HG03066 (cell line): ENCODE measurements at regions not wholly inside any gene's neighbourhood (a gene's known extent, or its start where the extent isn't known, plus 50 kb on each side); places are given as distances from the start of the nearest gene placed in this dataset.

ENCODE experiments used
- ATAC-seq: cut with Tn5 transposase; IDR thresholded peaks from one replicate; pipeline ENCODE4 v1.9.1; 2021; ENCODE audit warnings: low read depth; ENCODE audit not compliant: unreplicated experiment

DNA sequence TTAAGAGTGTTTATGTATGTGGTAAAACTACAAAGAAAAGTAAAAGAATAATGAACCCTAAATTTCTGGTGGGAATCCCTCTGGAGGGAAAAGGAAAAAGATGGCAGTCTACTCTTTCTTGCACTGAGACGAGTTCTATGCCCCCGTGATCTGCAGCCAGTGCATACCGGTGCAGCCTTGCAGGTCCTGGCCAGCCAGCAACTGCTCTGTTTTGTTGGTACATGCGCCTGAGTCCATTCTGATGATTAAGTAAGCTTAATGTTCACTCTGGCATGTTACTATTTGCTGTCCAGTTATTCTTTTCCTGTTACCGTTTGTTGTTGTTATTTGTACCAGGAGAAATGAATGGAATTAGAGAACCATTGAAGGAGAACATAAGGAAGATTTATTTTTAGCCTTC, 95.1 kb upstream of the TMC3 start:
- ATAC-seq = no peak

DNA sequence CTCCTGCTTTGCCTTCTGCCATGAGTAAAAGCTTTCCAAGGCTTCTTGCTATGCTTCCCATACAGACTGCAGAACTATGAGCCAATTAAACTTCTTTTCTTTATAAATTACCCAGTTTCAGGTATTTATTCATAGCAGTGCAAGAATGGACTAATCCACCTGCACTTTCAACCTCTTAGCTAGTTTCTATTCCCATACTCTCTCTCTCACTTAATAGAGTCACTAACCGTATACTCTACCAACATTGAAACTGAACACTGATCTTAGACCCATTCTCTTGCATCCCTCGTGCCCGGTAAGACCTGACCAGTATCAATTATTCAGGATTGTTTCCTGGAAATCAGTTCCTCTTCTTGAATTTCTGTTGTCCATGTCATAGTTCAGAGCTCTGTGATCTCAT, 92.7 kb upstream of the TMC3 start:
- ATAC-seq = no peak

DNA sequence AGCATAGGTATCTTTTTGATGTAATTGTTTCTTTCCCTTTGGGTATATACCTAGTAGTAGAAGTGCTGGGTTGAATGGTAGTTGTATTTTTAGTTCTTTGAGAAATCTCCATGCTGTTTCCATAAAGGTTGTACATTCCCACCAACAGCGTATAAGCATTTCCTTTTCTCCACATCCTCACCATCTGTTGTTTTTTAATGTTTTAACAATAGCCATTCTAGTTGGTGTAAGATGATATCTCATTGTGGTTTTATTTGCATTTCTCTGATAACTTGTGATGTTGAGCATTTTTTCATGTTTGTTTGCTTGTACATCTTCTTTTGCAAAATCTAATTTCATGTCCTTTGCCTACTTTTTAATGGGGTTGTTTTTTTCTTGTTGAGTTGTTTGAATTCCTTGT, 80.0 kb upstream of the TMC3 start:
- ATAC-seq = no peak

- no peak for ATAC-seq
Measured at GRCh38 chr15:81450721-81451120, 76.7 kb upstream of the TMC3 start.

- ATAC-seq = no peak
Measured at GRCh38 chr15:81449836-81450474, 75.9 kb upstream of the TMC3 start.

DNA sequence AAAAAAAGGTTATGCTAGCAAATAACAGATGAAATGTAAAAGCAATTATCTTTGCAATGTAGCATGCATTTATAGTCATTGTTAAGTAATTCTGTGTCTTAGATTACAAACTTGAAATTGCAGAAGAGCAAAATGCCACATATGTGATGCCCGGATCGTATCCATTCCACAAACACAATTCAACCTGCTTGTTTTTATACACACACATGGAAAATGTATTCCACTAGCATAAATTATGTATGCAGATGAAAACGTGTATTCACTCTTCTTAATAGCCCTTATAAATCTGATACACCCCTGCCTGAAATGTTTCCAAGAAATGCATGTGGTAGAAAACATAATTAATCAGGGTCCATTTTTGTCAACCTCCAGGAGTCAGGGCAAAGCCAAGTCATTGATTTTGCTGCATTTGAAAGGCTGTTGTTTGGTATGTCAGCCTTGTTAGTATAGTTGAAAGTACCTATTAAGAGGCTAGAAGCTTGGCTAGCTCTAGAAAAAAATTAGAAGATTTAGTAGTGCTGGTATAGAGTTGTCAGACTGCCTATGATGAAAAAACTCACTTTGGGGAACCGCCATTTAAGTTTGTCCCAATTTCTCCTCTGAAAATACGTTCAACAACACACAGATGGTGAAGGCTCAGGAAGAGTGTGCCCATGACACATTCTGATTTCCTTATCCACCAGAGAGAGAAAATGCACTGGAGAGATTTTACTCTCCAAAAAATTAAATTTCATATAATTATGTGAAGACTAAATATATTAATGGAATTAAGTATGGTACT, 69.2 kb upstream of the TMC3 start:
- no peak for ATAC-seq

DNA sequence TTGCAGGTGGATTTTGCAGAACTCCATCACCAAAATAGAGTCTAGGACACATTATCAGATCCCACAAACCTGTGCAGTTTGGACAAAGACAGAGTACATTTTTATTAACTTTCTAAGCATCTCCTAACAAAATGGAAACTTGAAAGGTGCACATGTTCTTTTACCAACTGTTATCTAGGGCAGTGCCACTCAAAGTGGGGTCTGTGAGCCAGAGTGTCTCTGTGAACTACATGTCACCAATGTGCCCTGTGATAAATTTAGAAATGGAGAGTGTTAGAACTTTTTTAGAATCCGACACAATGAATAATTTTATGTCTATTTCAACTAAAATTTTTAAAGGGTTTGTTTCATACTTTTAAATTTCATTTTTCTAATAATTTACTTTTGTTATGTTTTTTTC, 68.4 kb upstream of the TMC3 start:
- no peak for ATAC-seq

GRCh38 chr15:81434851-81435250, 60.8 kb upstream of the TMC3 start:
- no peak for ATAC-seq

GRCh38 chr15:81433462-81433861, 59.4 kb upstream of the TMC3 start:
- no peak for ATAC-seq

- ATAC-seq = no peak
Measured at GRCh38 chr15:81432179-81432578, 58.2 kb upstream of the TMC3 start.

GRCh38 chr15:81427176-81427575, 53.2 kb upstream of the TMC3 start:
- no peak for ATAC-seq

DNA sequence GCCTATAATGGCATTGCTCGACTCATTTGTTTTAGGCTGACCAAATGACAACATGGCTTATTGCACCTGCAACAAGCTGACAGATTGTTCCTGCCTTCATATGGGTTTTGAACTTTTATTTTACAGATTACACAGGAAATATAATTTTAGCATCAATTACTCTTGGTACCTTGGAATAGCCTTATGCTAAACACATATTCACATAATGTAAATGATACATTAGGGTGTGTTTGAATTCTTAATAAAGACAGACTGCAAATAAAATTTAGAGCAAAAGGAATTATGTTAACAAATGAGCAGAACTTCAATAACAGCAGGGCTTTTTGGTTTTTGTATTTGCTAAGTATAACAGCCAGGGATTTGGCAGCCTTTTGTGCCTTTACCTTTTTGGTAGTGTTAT, 51.9 kb upstream of the TMC3 start:
- no peak for ATAC-seq
